ENCODE measurements at regions not wholly inside any gene's neighbourhood (a gene's known extent, or its start where the extent isn't known, plus 50 kb on each side); places are given as distances from the start of the nearest gene placed in this dataset.
"Not testable (repeated sequence)": the region's sequence is repeated elsewhere in the genome, so short reads cannot be mapped to it uniquely, and the experiment has no call there.

DNA sequence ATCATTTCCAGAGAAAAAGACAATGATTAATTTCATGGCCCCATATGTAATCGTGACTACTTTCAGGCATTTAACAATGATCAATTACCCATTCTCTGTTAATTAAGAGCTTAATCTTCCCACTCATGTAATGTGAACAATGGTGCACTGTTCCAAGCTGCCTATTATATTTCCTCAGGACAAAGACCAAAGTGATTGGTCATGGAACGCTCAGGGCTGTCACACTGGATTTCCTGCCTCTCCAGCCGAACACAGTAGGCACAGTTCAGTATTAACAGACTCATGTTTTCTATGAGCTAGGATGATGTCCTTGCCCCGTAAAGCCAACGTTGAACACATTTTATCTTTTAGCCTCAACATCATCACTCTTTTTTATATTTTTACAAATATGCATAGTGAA is 142.7 kb upstream of the FZD8 start:
- H3K4me3 ChIP-seq (ENCODE audit: low read depth, low read length), result no peak overlapping the region
- TF ChIP-seq, protein P1, sequence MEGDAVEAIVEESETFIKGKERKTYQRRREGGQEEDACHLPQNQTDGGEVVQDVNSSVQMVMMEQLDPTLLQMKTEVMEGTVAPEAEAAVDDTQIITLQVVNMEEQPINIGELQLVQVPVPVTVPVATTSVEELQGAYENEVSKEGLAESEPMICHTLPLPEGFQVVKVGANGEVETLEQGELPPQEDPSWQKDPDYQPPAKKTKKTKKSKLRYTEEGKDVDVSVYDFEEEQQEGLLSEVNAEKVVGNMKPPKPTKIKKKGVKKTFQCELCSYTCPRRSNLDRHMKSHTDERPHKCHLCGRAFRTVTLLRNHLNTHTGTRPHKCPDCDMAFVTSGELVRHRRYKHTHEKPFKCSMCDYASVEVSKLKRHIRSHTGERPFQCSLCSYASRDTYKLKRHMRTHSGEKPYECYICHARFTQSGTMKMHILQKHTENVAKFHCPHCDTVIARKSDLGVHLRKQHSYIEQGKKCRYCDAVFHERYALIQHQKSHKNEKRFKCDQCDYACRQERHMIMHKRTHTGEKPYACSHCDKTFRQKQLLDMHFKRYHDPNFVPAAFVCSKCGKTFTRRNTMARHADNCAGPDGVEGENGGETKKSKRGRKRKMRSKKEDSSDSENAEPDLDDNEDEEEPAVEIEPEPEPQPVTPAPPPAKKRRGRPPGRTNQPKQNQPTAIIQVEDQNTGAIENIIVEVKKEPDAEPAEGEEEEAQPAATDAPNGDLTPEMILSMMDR (conservative IDR thresholded peaks at IDR 0.05; ENCODE audit: low read depth, low read length), result no peak
- no peak for DNase-seq (ENCODE audit: low read depth)

DNA sequence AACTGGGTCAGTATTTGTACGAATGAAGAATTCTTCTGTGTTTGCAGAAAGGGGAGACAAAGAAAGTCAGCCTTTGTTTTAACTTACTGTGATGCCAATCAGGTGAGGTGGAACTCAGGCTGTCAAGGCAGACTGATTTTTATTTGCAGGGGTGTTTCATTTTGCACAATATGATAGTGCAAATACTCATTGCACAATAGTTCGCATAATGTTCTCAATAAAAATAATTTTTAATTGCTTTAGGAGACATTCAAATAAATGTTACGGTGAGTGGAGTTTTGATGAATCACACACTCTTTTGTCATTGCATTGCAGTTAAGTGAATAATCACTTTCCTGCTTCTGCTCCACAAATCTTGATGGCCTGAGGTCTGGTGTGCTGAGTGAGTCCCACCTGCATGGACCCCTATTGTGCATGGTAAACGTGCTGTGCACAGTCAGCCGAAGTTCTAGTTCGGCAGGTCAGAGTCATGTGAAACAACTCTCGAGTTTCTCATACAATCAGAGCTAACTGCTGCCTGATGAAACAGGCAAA is 141.3 kb upstream of the FZD8 start:
- peak; percentile 72 for DNase-seq (ENCODE audit: low read depth)
- no peak overlapping the region for H3K4me3 ChIP-seq (ENCODE audit: low read depth, low read length)
- TF ChIP-seq, protein P1 (conservative IDR thresholded peaks at IDR 0.05; ENCODE audit: low read depth, low read length), result no peak

DNA sequence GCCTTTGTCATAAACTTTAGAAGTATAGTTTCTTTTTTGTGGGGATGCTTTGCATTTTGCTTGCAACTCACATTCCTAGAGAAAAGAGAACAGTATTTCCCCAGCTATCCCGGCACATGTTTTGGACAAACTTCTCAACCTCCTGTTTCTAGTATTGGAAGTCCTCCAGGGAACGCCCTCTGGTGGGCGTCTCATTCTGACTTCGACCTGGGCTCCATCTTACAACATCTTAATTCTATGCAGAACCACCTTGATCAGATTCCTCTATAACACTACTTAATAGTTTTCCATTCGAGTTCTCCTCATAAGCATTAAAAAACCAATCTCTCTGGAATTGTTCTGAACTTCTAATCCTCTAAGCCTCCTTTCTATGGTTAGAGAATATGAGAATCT is 139.5 kb upstream of the FZD8 start:
- TF ChIP-seq, protein P1 (conservative IDR thresholded peaks at IDR 0.05; ENCODE audit: low read depth, low read length), result peak; percentile 54
- DNase-seq (ENCODE audit: low read depth), result no peak
- no peak overlapping the region for H3K4me3 ChIP-seq (ENCODE audit: low read depth, low read length)

DNA sequence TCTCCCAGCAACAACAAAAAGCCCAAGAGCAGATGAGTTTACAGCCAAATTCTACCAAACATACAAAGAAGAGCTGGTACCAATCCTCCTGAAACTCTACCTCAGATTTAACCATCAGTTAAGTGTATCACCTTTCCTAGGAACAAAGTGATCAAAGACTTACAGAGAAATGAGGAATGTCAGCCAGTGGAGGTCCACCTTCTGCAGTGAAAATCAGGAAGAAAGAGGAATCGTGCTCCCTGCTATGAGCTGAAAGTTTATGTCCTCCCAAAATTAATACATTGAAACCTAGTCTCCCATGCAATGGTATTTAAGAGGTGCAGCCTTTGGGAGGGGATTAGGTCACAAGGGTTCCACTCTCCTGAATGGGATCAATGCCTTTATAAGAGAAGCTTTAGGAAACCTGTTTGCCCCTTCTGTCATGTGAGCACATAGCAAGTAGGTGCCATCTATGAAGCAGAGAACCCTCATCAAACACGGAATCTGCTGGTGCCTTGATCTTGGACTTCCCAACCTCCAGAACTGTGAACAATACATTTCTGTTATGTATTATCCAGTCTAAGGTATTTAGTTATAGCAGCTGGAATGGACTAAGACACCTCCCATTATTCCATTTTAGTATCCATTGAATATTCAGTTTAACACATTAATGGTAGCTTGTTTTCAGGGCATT is 139.0 kb upstream of the FZD8 start:
- TF ChIP-seq, protein P1 (conservative IDR thresholded peaks at IDR 0.05; ENCODE audit: low read depth, low read length), result peak; percentile 48
- H3K4me3 ChIP-seq (ENCODE audit: low read depth, low read length), result no peak overlapping the region
- DNase-seq (ENCODE audit: low read depth), result no peak

DNA sequence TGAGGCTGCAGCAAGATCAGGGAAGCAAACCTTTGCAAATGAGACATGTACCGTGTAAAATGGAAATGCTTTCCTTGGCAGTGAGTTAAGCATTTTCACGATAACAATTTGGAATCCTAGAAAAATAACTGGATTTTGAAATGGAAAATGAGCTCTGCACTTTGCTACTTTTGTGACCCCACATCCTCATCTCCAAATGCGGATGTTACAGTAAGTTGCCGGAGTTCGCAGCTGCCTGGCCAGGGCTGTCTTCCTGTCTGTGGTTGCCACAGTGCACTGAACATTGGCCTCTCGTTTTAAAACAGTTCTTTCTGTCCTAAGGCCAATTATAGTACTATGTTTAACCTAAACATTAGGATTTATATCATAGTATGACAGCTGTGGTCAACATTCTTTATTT is 136.2 kb upstream of the FZD8 start:
- TF ChIP-seq, protein P1 (conservative IDR thresholded peaks at IDR 0.05; ENCODE audit: low read depth, low read length), result no peak
- H3K4me3 ChIP-seq (ENCODE audit: low read depth, low read length), result no peak overlapping the region
- no peak for DNase-seq (ENCODE audit: low read depth)

DNA sequence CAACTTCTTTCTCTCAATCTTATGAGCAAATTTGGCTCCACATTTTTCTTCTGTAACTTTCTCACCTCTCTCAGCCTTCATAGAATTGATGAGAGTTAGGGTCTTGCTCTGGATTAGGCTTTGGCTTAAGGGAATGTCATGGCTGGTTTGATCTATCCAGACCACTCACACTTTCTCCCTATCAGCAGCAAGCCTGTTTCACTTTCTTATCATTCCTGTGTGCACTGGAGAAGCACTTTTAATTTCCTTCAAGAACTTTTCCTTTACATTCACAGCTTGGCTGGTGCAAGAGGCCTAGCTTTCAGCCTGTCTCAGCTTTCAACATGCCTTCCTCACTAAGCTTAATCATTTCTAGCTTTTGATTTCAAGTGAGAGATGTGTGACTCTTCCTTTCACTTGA is 134.5 kb upstream of the FZD8 start:
- DNase-seq (ENCODE audit: low read depth); H3K4me3 ChIP-seq (ENCODE audit: low read depth, low read length): not testable (repeated sequence)

DNA sequence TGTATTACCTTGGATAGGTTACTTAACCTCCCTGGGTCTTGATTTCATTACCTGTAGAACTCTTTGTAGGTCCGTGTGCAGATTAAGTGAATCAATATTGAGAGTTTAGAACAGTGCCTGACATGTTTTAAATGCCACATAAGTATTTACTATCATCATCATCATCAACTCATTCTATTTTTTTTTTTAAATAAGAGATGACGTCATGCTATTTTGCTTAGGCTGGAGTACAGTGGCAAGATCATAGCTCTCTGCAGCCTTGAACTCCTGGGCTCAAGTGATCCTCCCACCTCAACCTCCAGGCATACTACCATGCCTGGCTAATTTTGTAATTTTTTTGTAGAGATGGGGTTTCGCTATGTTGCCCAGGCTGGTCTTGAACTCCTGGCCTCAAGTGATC is 132.0 kb upstream of the FZD8 start:
- no peak for DNase-seq (ENCODE audit: low read depth)
- TF ChIP-seq, protein P1 (conservative IDR thresholded peaks at IDR 0.05; ENCODE audit: low read depth, low read length), result no peak
- no peak overlapping the region for H3K4me3 ChIP-seq (ENCODE audit: low read depth, low read length)
